Natural killer cell (primary cell): ENCODE measurements at regions not wholly inside any gene's neighbourhood (a gene's known extent, or its start where the extent isn't known, plus 50 kb on each side); places are given as distances from the start of the nearest gene placed in this dataset.
A peak's percentile ranks its signal among the peaks of the same experiment; 100 is the strongest.

Source experiments
- ATAC-seq, 3 donors: fragments of 150-1000 bp in 2 of 3; fragments of 200-7000 bp in 1 of 3; cut with Tn5 transposase; 1 replicate in 1 of 3; 2 replicates in 2 of 3; pipeline ENCODE4 v1.10.0; 2021; ENCODE audit warnings: mild to moderate bottlenecking in 2 of 3, moderate library complexity in 2 of 3
- DNase-seq, 2 donors: peaks; one replicate each; pipeline versions ENCODE4 v3.0.0 to v3.0.0-alpha.2; 2013 to 2021; ENCODE audit warnings: mixed read lengths in 1 of 2
- H3K27ac ChIP-seq: one replicate; pipeline ENCODE4 v1.5.1; 2013; ENCODE audit warnings: mild to moderate bottlenecking, low read length
- H3K27me3 ChIP-seq: one replicate; pipeline ENCODE4 v1.6.1; 2013; ENCODE audit warnings: low read length; ENCODE audit not compliant: control insufficient read depth, insufficient read depth
- H3K36me3 ChIP-seq: one replicate; pipeline ENCODE4 v1.6.1; 2013; ENCODE audit warnings: low read length; ENCODE audit not compliant: control insufficient read depth, insufficient read depth
- H3K4me1 ChIP-seq: one replicate; pipeline ENCODE4 v1.6.1; 2013; ENCODE audit warnings: low read length; ENCODE audit not compliant: control insufficient read depth, insufficient read depth
- H3K4me3 ChIP-seq: one replicate; pipeline ENCODE4 v1.5.1; 2013; ENCODE audit warnings: low read length
- H3K9me3 ChIP-seq: one replicate; pipeline ENCODE4 v1.6.1; 2013; ENCODE audit warnings: low read length; ENCODE audit not compliant: control insufficient read depth, insufficient read depth
- H3K27ac Mint-ChIP-seq, 2 donors: one replicate each; pipeline ENCODE4 v1.8.0; 2022; ENCODE audit warnings: mild to moderate bottlenecking in 2 of 2, mixed read lengths in 2 of 2, moderate library complexity in 1 of 2
- H3K27me3 Mint-ChIP-seq, 2 donors: one replicate each; pipeline ENCODE4 v1.8.0; 2022; ENCODE audit warnings: low read depth in 2 of 2, mixed read lengths in 2 of 2
- H3K36me3 Mint-ChIP-seq: one replicate; pipeline ENCODE4 v1.8.0; 2022; ENCODE audit warnings: mixed read lengths
- H3K4me1 Mint-ChIP-seq, 2 donors: one replicate each; pipeline ENCODE4 v1.8.0; 2022; ENCODE audit warnings: mixed read lengths in 2 of 2
- H3K4me3 Mint-ChIP-seq: one replicate; pipeline ENCODE4 v1.8.0; 2022; ENCODE audit warnings: mild to moderate bottlenecking, moderate library complexity, mixed read lengths
- H3K9me3 Mint-ChIP-seq, 2 donors: one replicate each; pipeline ENCODE4 v1.8.0; 2022; ENCODE audit warnings: mixed read lengths in 2 of 2
- CTCF ChIP-seq: fragments of 200-600 bp; IDR thresholded peaks from one replicate; pipeline ENCODE4 v1.8.0; 2022; ENCODE audit warnings: antibody characterized with exemption
- WGBS: methylation state at CpG from one replicate; pipeline ENCODE4 v1.1.7; 2013; ENCODE audit warnings: missing lambda C conversion rate; ENCODE audit not compliant: insufficient coverage; 5-methylcytosine and 5-hydroxymethylcytosine counted together
- intact Hi-C: fragments of 100-400 bp; cut with micrococcal nuclease; formaldehyde crosslinking; loops from one replicate; pipeline ENCODE4 v1.14.2; 2022

GRCh38 chr5:1686016-1686802, 113.4 kb downstream of the MRPL36 start:
- Histone ChIP-seq H3K27ac (no peak overlapping the region), H3K36me3 (no peaks in the 10 kb centered on the region), H3K4me3 (no peak overlapping the region), H3K27me3 (peaks cover 3% of the 10 kb centered on the region), H3K9me3 (no peaks in the 10 kb centered on the region), H3K4me1 (no peaks in the 10 kb centered on the region)
- intact Hi-C loops = no loop called here
- DNase-seq (no peak), ATAC-seq (peak in 1 of 3 donors; percentile 19)
- H3K4me3 Mint-ChIP-seq = no peak overlapping the region
- no peaks in the 10 kb centered on the region for H3K4me1 Mint-ChIP-seq
- no peaks in the 10 kb centered on the region for H3K9me3 Mint-ChIP-seq
- H3K36me3 Mint-ChIP-seq = no peaks in the 10 kb centered on the region
- no peak overlapping the region for H3K27ac Mint-ChIP-seq
- H3K27me3 Mint-ChIP-seq = peaks cover 6 to 8% of the 10 kb centered on the region in 2 donors
- whole genome bisulfite sequencing = 77% methylated on average over 18 of the region's 18 CpGs
- no peak for TF ChIP-seq CTCF

GRCh38 chr5:1685066-1685465, 114.6 kb downstream of the MRPL36 start:
- H3K9me3 Mint-ChIP-seq = no peaks in the 10 kb centered on the region
- no peaks in the 10 kb centered on the region for H3K4me1 Mint-ChIP-seq
- Histone ChIP-seq H3K27ac (no peak overlapping the region), H3K27me3 (peaks cover 3% of the 10 kb centered on the region), H3K4me1 (no peaks in the 10 kb centered on the region), H3K4me3 (no peak overlapping the region), H3K9me3 (no peaks in the 10 kb centered on the region), H3K36me3 (no peaks in the 10 kb centered on the region)
- peaks cover 14 to 18% of the 10 kb centered on the region in 2 donors for H3K27me3 Mint-ChIP-seq
- WGBS = 85% methylated on average over 10 of the region's 10 CpGs
- H3K27ac Mint-ChIP-seq = no peak overlapping the region
- ATAC-seq (no peak), DNase-seq (no peak)
- peaks cover 3% of the 10 kb centered on the region for H3K36me3 Mint-ChIP-seq
- no peak overlapping the region for H3K4me3 Mint-ChIP-seq
- no peak for TF ChIP-seq CTCF
- intact Hi-C loops = no loop called here

GRCh38 chr5:1681955-1682354, 117.7 kb downstream of the MRPL36 start:
- WGBS = 80% methylated on average over 7 of the region's 7 CpGs
- no peak overlapping the region for H3K4me3 Mint-ChIP-seq
- H3K36me3 Mint-ChIP-seq = peaks cover 12% of the 10 kb centered on the region
- ATAC-seq (no peak), DNase-seq (no peak)
- no peaks in the 10 kb centered on the region for H3K4me1 Mint-ChIP-seq
- H3K27me3 ChIP-seq = peaks cover 5% of the 10 kb centered on the region
- H3K27me3 Mint-ChIP-seq = peaks cover 29 to 47% of the 10 kb centered on the region in 2 donors
- intact Hi-C loops = no loop called here
- no peaks in the 10 kb centered on the region for H3K9me3 ChIP-seq
- H3K9me3 Mint-ChIP-seq = no peaks in the 10 kb centered on the region
- no peak overlapping the region for H3K27ac Mint-ChIP-seq
- no peaks in the 10 kb centered on the region for H3K4me1 ChIP-seq
- no peak overlapping the region for H3K4me3 ChIP-seq
- no peak overlapping the region for H3K27ac ChIP-seq
- no peak for TF ChIP-seq CTCF
- H3K36me3 ChIP-seq = no peaks in the 10 kb centered on the region
